Bronchial epithelial cell (primary cell): ENCODE measurements at regions not wholly inside any gene's neighbourhood (a gene's known extent, or its start where the extent isn't known, plus 50 kb on each side); places are given as distances from the start of the nearest gene placed in this dataset.
A peak's percentile ranks its signal among the peaks of the same experiment; 100 is the strongest.

Source experiments
- DNase-seq: peaks from one replicate; pipeline ENCODE4 v3.0.0-alpha.2; 2010; ENCODE audit warnings: low read depth
- FAIRE-seq: peaks from 2 replicates; lab custom pipeline; 2011; peaks lifted over from hg19 to GRCh38; lab: Jason Lieb, UNC
- H3K27me3 ChIP-seq: 2 replicates; pipeline ENCODE4 v1.5.1; 2011; ENCODE audit warnings: low read length; ENCODE audit not compliant: control insufficient read depth, insufficient read depth
- H3K36me3 ChIP-seq: 2 replicates; pipeline ENCODE4 v1.5.1; 2011; ENCODE audit warnings: low read length; ENCODE audit not compliant: control insufficient read depth, insufficient read depth
- H3K4me3 ChIP-seq: 2 replicates; pipeline ENCODE4 v1.5.1; 2011; ENCODE audit warnings: mild to moderate bottlenecking, low read depth, low read length, control low read depth
- TF ChIP-seq, protein P1 (sequence below): IDR thresholded peaks from 2 replicates; pipeline ENCODE4 v1.5.1; 2011; ENCODE audit warnings: mild to moderate bottlenecking, moderate library complexity, low read length, control low read depth, inconsistent platforms; ENCODE audit not compliant: insufficient read depth, severe bottlenecking

- no peak for FAIRE-seq
- Histone ChIP-seq H3K27me3 (no peaks in the 10 kb centered on the region), H3K4me3 (no peak overlapping the region), H3K36me3 (no peaks in the 10 kb centered on the region)
- no peak for DNase-seq
- TF ChIP-seq, protein P1, sequence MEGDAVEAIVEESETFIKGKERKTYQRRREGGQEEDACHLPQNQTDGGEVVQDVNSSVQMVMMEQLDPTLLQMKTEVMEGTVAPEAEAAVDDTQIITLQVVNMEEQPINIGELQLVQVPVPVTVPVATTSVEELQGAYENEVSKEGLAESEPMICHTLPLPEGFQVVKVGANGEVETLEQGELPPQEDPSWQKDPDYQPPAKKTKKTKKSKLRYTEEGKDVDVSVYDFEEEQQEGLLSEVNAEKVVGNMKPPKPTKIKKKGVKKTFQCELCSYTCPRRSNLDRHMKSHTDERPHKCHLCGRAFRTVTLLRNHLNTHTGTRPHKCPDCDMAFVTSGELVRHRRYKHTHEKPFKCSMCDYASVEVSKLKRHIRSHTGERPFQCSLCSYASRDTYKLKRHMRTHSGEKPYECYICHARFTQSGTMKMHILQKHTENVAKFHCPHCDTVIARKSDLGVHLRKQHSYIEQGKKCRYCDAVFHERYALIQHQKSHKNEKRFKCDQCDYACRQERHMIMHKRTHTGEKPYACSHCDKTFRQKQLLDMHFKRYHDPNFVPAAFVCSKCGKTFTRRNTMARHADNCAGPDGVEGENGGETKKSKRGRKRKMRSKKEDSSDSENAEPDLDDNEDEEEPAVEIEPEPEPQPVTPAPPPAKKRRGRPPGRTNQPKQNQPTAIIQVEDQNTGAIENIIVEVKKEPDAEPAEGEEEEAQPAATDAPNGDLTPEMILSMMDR, result no peak
Measured at GRCh38 chr4:133799717-133800315, 401.8 kb downstream of the PABPC4L start.

- Histone ChIP-seq H3K4me3 (no peak overlapping the region), H3K27me3 (no peaks in the 10 kb centered on the region), H3K36me3 (no peaks in the 10 kb centered on the region)
- FAIRE-seq (no peak), DNase-seq (no peak)
- TF ChIP-seq, protein P1, result no peak
Measured at GRCh38 chr4:133777661-133778060, 423.9 kb downstream of the PABPC4L start.

DNA sequence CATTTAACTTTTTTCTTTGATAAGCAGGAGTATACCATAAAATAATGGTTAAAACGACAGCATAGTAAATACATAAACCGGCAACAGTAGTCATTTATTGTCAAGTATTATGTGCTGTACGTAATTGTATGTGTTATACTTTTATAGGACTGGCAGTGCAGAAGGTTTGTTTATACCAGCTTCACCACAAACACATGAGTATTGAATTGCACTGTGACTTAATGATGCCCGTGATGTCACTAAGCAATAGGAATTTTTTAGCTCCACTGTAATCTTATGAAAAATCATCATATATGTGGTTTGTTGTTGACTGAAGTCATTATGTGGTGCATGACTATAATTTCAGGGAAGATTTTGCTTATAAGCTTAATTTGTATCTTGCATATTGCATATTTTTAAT is 424.6 kb downstream of the PABPC4L start:
- TF ChIP-seq, protein P1, result no peak
- H3K36me3 ChIP-seq, result no peaks in the 10 kb centered on the region
- FAIRE-seq (no peak), DNase-seq (no peak)
- H3K4me3 ChIP-seq, result no peak overlapping the region
- H3K27me3 ChIP-seq, result no peaks in the 10 kb centered on the region

DNA sequence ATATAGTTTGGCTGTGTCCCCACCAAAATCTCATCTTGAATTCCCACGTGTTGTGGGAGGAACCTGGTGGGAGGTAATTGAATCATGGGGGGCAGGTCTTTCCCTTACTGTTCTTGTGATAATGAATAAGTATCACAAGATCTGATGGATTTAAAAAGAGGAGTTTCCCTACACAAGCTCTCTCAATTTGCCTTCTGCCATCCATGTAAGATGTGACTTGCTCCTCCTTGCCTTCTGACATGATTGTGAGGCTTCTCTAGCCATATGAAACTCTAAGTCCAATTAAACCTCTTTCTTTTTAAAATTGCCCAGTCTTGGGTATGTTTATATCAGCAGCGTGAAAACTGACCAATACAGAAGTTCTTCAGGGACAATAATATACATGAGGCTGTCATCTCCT is 425.1 kb downstream of the PABPC4L start:
- Histone ChIP-seq H3K36me3 (no peaks in the 10 kb centered on the region), H3K4me3 (no peak overlapping the region), H3K27me3 (no peaks in the 10 kb centered on the region)
- DNase-seq, result no peak
- FAIRE-seq, result no peak
- TF ChIP-seq, protein P1, result no peak

DNA sequence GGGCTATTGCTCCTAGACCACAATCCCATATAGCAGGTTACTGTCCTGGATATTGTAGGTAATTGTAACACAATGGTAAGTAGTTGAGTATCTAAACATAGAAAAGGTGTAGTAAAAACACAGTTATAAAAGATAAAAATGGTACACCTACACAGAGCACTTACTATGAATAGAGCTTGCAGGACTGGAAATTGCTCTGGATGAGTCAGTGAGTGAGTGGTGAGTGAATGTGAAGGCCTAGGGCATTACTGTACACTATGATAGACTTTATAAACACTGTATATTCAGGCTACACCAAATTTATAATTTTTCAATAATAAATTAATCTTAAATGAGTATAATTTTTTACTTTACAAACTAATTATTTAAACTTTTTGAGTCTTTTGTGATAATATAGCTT is 425.7 kb downstream of the PABPC4L start:
- Histone ChIP-seq H3K4me3 (no peak overlapping the region), H3K27me3 (no peaks in the 10 kb centered on the region), H3K36me3 (no peaks in the 10 kb centered on the region)
- TF ChIP-seq, protein P1, result no peak
- peak; percentile 47 for DNase-seq
- FAIRE-seq, result no peak

- no peak for DNase-seq
- Histone ChIP-seq H3K36me3 (no peaks in the 10 kb centered on the region), H3K27me3 (no peaks in the 10 kb centered on the region), H3K4me3 (no peak overlapping the region)
- TF ChIP-seq, protein P1, result no peak
- FAIRE-seq, result no peak
Measured at GRCh38 chr4:133775469-133775868, 426.1 kb downstream of the PABPC4L start.
